Adipocyte (in vitro differentiated cells): ENCODE measurements at regions not wholly inside any gene's neighbourhood (a gene's known extent, or its start where the extent isn't known, plus 50 kb on each side); places are given as distances from the start of the nearest gene placed in this dataset.

Source experiments
- DNase-seq: peaks from one replicate; pipeline ENCODE4 v3.0.0-alpha.2; 2015; ENCODE audit warnings: low read depth
- H3K27me3 ChIP-seq: replicated peaks from 2 replicates; pipeline ENCODE4 v1.7.0; 2013; ENCODE audit warnings: mild to moderate bottlenecking, low read length, moderate library complexity; ENCODE audit not compliant: control insufficient read depth, insufficient read depth
- H3K36me3 ChIP-seq: 2 replicates; pipeline ENCODE4 v1.7.0; 2013; ENCODE audit warnings: low read length, mild to moderate bottlenecking, moderate library complexity; ENCODE audit not compliant: control insufficient read depth, insufficient read depth, severe bottlenecking
- H3K4me1 ChIP-seq: 2 replicates; pipeline ENCODE4 v1.7.0; 2013; ENCODE audit warnings: mild to moderate bottlenecking, low read length, moderate library complexity; ENCODE audit not compliant: control insufficient read depth, insufficient read depth
- H3K4me3 ChIP-seq: 2 replicates; pipeline ENCODE4 v1.7.0; 2013; ENCODE audit warnings: mild to moderate bottlenecking, low read length, moderate library complexity
- H3K9ac ChIP-seq: 2 replicates; pipeline ENCODE4 v1.7.0; 2013; ENCODE audit warnings: mild to moderate bottlenecking, low read length, moderate library complexity
- H3K9me3 ChIP-seq: 2 replicates; pipeline ENCODE4 v1.7.0; 2013; ENCODE audit warnings: mild to moderate bottlenecking, low read length, moderate library complexity; ENCODE audit not compliant: control insufficient read depth

- Histone ChIP-seq H3K36me3 (no peaks in the 10 kb centered on the region), H3K4me3 (peak overlapping the region; percentile 54), H3K4me1 (peaks cover 32% of the 10 kb centered on the region), H3K27me3 (no peaks in the 10 kb centered on the region), H3K9ac (peak overlapping the region; percentile 64), H3K9me3 (no peaks in the 10 kb centered on the region)
- peak; percentile 9 for DNase-seq
Measured at GRCh38 chr11:26777372-26777808, 55.5 kb upstream of the SLC5A12 start.

GRCh38 chr11:26778000-26778757 lies 56.3 kb upstream of the SLC5A12 start:
- H3K27me3 ChIP-seq = no peaks in the 10 kb centered on the region
- DNase-seq = peak; percentile 56
- H3K9ac ChIP-seq = peak overlapping the region; percentile 64
- H3K9me3 ChIP-seq = no peaks in the 10 kb centered on the region
- peaks cover 32% of the 10 kb centered on the region for H3K4me1 ChIP-seq
- no peaks in the 10 kb centered on the region for H3K36me3 ChIP-seq
- H3K4me3 ChIP-seq = peak overlapping the region; percentile 54

GRCh38 chr11:26779074-26779865 lies 57.4 kb upstream of the SLC5A12 start:
- Histone ChIP-seq H3K9ac (no peak overlapping the region), H3K9me3 (peaks cover 6% of the 10 kb centered on the region), H3K4me1 (peaks cover 32% of the 10 kb centered on the region), H3K36me3 (no peaks in the 10 kb centered on the region), H3K4me3 (no peak overlapping the region), H3K27me3 (no peaks in the 10 kb centered on the region)
- DNase-seq = peak; percentile 25

GRCh38 chr11:26780376-26781085 lies 58.7 kb upstream of the SLC5A12 start:
- no peak overlapping the region for H3K4me3 ChIP-seq
- no peak overlapping the region for H3K9ac ChIP-seq
- H3K27me3 ChIP-seq = no peaks in the 10 kb centered on the region
- no peaks in the 10 kb centered on the region for H3K36me3 ChIP-seq
- peak; percentile 62 for DNase-seq
- peaks cover 9% of the 10 kb centered on the region for H3K9me3 ChIP-seq
- peaks cover 32% of the 10 kb centered on the region for H3K4me1 ChIP-seq

GRCh38 chr11:26782220-26782965 lies 60.5 kb upstream of the SLC5A12 start:
- H3K4me1 ChIP-seq = peaks cover 26% of the 10 kb centered on the region
- no peaks in the 10 kb centered on the region for H3K36me3 ChIP-seq
- H3K4me3 ChIP-seq = no peak overlapping the region
- DNase-seq = no peak
- no peak overlapping the region for H3K9ac ChIP-seq
- H3K27me3 ChIP-seq = no peaks in the 10 kb centered on the region
- peaks cover 9% of the 10 kb centered on the region for H3K9me3 ChIP-seq

- peaks cover 10% of the 10 kb centered on the region for H3K4me1 ChIP-seq
- H3K27me3 ChIP-seq = no peaks in the 10 kb centered on the region
- H3K36me3 ChIP-seq = no peaks in the 10 kb centered on the region
- no peak overlapping the region for H3K4me3 ChIP-seq
- DNase-seq = no peak
- peaks cover 9% of the 10 kb centered on the region for H3K9me3 ChIP-seq
- H3K9ac ChIP-seq = no peak overlapping the region
Measured at GRCh38 chr11:26783997-26784396, 62.1 kb upstream of the SLC5A12 start.

GRCh38 chr11:26790738-26791137 lies 68.9 kb upstream of the SLC5A12 start:
- Histone ChIP-seq H3K9me3 (no peaks in the 10 kb centered on the region), H3K4me3 (no peak overlapping the region), H3K9ac (no peak overlapping the region), H3K27me3 (no peaks in the 10 kb centered on the region), H3K4me1 (no peaks in the 10 kb centered on the region), H3K36me3 (no peaks in the 10 kb centered on the region)
- no peak for DNase-seq

- Histone ChIP-seq H3K27me3 (no peaks in the 10 kb centered on the region), H3K9me3 (no peaks in the 10 kb centered on the region), H3K4me3 (no peak overlapping the region), H3K36me3 (no peaks in the 10 kb centered on the region), H3K9ac (no peak overlapping the region), H3K4me1 (no peaks in the 10 kb centered on the region)
- peak; percentile 89 for DNase-seq
Measured at GRCh38 chr11:26792941-26793340, 71.1 kb upstream of the SLC5A12 start.

- DNase-seq = no peak
- no peaks in the 10 kb centered on the region for H3K9me3 ChIP-seq
- H3K4me1 ChIP-seq = no peaks in the 10 kb centered on the region
- H3K9ac ChIP-seq = no peak overlapping the region
- no peaks in the 10 kb centered on the region for H3K36me3 ChIP-seq
- no peaks in the 10 kb centered on the region for H3K27me3 ChIP-seq
- H3K4me3 ChIP-seq = no peak overlapping the region
Measured at GRCh38 chr11:26793487-26793886, 71.6 kb upstream of the SLC5A12 start.

GRCh38 chr11:26801601-26802000 lies 79.7 kb upstream of the SLC5A12 start:
- no peak overlapping the region for H3K4me3 ChIP-seq
- H3K27me3 ChIP-seq = no peaks in the 10 kb centered on the region
- peaks cover 20% of the 10 kb centered on the region for H3K4me1 ChIP-seq
- no peaks in the 10 kb centered on the region for H3K9me3 ChIP-seq
- H3K9ac ChIP-seq = no peak overlapping the region
- DNase-seq = peak; percentile 26
- H3K36me3 ChIP-seq = no peaks in the 10 kb centered on the region
